ENCODE measurements at regions not wholly inside any gene's neighbourhood (a gene's known extent, or its start where the extent isn't known, plus 50 kb on each side); places are given as distances from the start of the nearest gene placed in this dataset.

- TF ChIP-seq CTCF (IDR thresholded peaks at IDR 0.05; ENCODE audit: borderline replicate concordance, extremely low read depth, low read length, poor library complexity, severe bottlenecking): no peak
- TF ChIP-seq EZH2 (IDR thresholded peaks at IDR 0.05; ENCODE audit: borderline replicate concordance, low read depth, low read length, severe bottlenecking): no peak
Measured at GRCh38 chr14:58752771-58753201, 115.0 kb downstream of the DACT1 start.

Measured in DND-41 (cell line).